ENCODE measurements at regions not wholly inside any gene's neighbourhood (a gene's known extent, or its start where the extent isn't known, plus 50 kb on each side); places are given as distances from the start of the nearest gene placed in this dataset.

- TF ChIP-seq POLR2A (IDR thresholded peaks at IDR 0.05; ENCODE audit: low read length) (no peak), GATA1 (IDR thresholded peaks at IDR 0.05; ENCODE audit: low read depth, low read length) (no peak)
Observed at GRCh38 chr15:69559440-69560190, 107.0 kb downstream of the RPLP1 start.
